ENCODE measurements at regions not wholly inside any gene's neighbourhood (a gene's known extent, or its start where the extent isn't known, plus 50 kb on each side); places are given as distances from the start of the nearest gene placed in this dataset.

DNA sequence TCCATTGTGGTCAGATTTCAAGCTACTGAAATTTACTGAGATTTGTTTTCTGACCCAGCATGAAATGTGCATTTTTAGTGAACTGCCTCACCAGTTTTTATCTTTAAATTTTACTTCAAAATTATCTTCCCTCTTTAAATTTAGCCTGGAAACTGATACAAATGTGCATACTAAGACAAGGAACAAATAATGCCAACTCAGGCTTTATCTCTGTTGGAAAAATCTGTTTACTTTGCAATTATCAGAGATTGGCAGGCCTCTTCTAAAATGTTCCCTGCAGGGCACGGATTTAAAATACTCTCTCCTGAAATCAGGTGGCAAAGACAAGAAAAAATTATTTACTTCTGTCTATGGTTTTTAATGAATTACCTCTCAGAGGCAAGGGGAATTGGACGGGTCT is 151.0 kb upstream of the PTCH1 start:
- no peak for DNase-seq
- Histone ChIP-seq H3K4me3 (no peak overlapping the region), H3K4me1 (ENCODE audit: insufficient read depth) (peaks cover 4% of the 10 kb centered on the region), H3K27ac (no peak overlapping the region), H3K9me3 (no peaks in the 10 kb centered on the region), H3K27me3 (no peaks in the 10 kb centered on the region), H3K36me3 (no peaks in the 10 kb centered on the region)
- intact Hi-C loops (cut with DNase I): no loop called here
- WGBS, 3 donors: 57 to 76% (median 74%) methylated on average over 2 of the region's 2 CpGs
- TF ChIP-seq, protein P1, sequence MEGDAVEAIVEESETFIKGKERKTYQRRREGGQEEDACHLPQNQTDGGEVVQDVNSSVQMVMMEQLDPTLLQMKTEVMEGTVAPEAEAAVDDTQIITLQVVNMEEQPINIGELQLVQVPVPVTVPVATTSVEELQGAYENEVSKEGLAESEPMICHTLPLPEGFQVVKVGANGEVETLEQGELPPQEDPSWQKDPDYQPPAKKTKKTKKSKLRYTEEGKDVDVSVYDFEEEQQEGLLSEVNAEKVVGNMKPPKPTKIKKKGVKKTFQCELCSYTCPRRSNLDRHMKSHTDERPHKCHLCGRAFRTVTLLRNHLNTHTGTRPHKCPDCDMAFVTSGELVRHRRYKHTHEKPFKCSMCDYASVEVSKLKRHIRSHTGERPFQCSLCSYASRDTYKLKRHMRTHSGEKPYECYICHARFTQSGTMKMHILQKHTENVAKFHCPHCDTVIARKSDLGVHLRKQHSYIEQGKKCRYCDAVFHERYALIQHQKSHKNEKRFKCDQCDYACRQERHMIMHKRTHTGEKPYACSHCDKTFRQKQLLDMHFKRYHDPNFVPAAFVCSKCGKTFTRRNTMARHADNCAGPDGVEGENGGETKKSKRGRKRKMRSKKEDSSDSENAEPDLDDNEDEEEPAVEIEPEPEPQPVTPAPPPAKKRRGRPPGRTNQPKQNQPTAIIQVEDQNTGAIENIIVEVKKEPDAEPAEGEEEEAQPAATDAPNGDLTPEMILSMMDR (IDR thresholded peaks at IDR 0.05): no peak
- TF ChIP-seq EP300 (IDR thresholded peaks at IDR 0.05) (no peak), POLR2A (IDR thresholded peaks at IDR 0.05) (no peak)

DNA sequence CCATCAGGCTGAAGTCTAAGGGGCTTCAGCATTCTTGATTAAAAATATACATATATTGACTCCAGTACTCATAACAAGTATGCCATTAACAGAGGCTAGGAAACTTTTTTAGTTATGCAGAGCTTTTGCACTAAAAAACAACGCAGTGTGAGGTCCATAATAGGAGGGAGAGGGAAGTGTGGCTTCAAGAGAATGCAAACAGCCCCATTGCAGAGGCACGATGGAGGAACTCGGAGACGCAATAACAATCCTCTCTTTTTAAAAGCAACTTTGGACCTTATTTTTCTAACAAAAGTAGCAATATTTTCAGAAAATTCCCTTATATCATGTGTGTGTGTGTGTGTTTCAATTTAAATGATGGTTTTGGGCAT is 150.0 kb upstream of the PTCH1 start:
- no peaks in the 10 kb centered on the region for H3K9me3 ChIP-seq
- no peak overlapping the region for H3K27ac ChIP-seq
- WGBS, 3 donors: 5 to 29% (median 10%) methylated on average over 4 of the region's 4 CpGs
- intact Hi-C loops (cut with DNase I): no loop called here
- H3K4me3 ChIP-seq: no peak overlapping the region
- H3K4me1 ChIP-seq (ENCODE audit: insufficient read depth): peaks cover 4% of the 10 kb centered on the region
- TF ChIP-seq EP300 (IDR thresholded peaks at IDR 0.05) (no peak), POLR2A (IDR thresholded peaks at IDR 0.05) (no peak)
- TF ChIP-seq, protein P1 (IDR thresholded peaks at IDR 0.05): no peak
- no peak for DNase-seq
- no peaks in the 10 kb centered on the region for H3K27me3 ChIP-seq
- no peaks in the 10 kb centered on the region for H3K36me3 ChIP-seq

DNA sequence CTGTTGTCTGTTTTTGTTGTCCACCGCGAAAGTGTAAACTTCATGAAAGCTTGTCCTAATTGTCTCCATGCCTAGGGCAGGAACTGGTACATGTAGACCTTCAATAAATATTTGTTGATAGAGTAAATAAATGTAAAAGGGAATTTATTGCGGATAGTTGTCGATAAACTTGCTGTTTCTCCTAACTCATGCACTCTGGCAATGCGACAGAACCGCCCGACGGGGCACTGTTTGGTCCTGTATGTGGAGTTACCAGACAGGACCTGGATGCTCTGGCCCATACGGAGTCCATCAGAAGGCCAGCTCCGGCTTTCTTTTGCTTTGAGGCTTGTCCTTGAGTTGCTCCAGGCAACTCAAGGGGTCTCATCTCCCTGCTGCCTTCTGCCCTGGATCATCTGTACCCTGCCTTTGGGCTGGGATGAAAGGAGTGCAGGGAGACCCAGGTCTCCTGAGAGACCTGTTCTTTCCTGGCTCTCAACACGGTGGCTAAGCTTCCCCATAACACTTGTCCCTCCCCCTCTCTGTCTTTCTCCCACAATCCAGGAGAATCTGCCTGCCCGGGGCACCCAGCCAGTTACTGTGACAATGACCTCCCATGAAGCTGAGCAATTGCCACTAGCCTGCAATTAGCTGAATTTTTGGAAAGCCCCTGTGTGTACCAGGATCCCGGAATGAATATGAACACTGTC is 149.5 kb upstream of the PTCH1 start:
- Histone ChIP-seq H3K27ac (no peak overlapping the region), H3K4me1 (ENCODE audit: insufficient read depth) (peaks cover 4% of the 10 kb centered on the region), H3K9me3 (no peaks in the 10 kb centered on the region), H3K36me3 (no peaks in the 10 kb centered on the region), H3K27me3 (no peaks in the 10 kb centered on the region), H3K4me3 (no peak overlapping the region)
- no peak for TF ChIP-seq POLR2A (IDR thresholded peaks at IDR 0.05)
- TF ChIP-seq, protein P1 (IDR thresholded peaks at IDR 0.05): no peak
- TF ChIP-seq EP300 (IDR thresholded peaks at IDR 0.05): no peak
- intact Hi-C loops (cut with DNase I): no loop called here
- WGBS, 3 donors: 57 to 67% (median 65%) methylated on average over 13 of the region's 13 CpGs
- no peak for DNase-seq

DNA sequence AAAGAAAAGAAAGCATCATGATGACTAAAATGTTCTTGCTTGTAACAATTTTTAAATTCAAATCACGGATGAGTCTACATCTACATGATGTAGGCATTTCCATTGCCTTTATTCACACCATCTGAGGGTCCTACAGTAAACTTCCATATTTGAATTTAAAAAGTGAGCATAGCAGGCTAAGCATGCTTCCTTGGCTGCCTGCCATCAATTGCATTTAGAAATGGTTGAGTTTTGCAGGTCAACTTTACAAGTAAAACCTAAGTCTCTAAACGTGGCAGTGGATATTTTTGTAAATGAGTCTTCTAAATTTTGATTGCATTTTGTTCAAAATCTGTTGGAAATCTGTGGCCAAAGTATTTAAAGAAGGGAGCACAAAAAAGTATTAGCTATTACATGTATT is 136.5 kb upstream of the PTCH1 start:
- H3K27ac ChIP-seq: no peak overlapping the region
- no peak overlapping the region for H3K4me3 ChIP-seq
- no peaks in the 10 kb centered on the region for H3K9me3 ChIP-seq
- no peaks in the 10 kb centered on the region for H3K27me3 ChIP-seq
- intact Hi-C loops (cut with DNase I): no loop called here
- DNase-seq: no peak
- 73 to 78% (median 76%) methylated on average over 2 of the region's 2 CpGs for WGBS, 3 donors
- no peaks in the 10 kb centered on the region for H3K4me1 ChIP-seq (ENCODE audit: insufficient read depth)
- H3K36me3 ChIP-seq: no peaks in the 10 kb centered on the region
- TF ChIP-seq EP300 (IDR thresholded peaks at IDR 0.05) (no peak), POLR2A (IDR thresholded peaks at IDR 0.05) (no peak)
- TF ChIP-seq, protein P1 (IDR thresholded peaks at IDR 0.05): no peak
